HFF-Myc (cell line): ENCODE measurements at regions not wholly inside any gene's neighbourhood (a gene's known extent, or its start where the extent isn't known, plus 50 kb on each side); places are given as distances from the start of the nearest gene placed in this dataset.

Source experiments
- DNase-seq: peaks from one replicate; pipeline ENCODE4 v3.0.0-alpha.2; 2011; ENCODE audit warnings: low read depth; ENCODE audit errors: extremely low read depth
- H3K4me3 ChIP-seq: replicated peaks from 2 replicates; pipeline ENCODE4 v1.5.1; 2011; ENCODE audit warnings: low read depth, mild to moderate bottlenecking, control low read depth, low read length
- TF ChIP-seq, protein P1 (sequence below): IDR thresholded peaks from 2 replicates; pipeline ENCODE4 v1.5.1; 2012; ENCODE audit warnings: mild to moderate bottlenecking, low read depth, low read length, control low read depth; ENCODE audit errors: missing control alignments

DNA sequence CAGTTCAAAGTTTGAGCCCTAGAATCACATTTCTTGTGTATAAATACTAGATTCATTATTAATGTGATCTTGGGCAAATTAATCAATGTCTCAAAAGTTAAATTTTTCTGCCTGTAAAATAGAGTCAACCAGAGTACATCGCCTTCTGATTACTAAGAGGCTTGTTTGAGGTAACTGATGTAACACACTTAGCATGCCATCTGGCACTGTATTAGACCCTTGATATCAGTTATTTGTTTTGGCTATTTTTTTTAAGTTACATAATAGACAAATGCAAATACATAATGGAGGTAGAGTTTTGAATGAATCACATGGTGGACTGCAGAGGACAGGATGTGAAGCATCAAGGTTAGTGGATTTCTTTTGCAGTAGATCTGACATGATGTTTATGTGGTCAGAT is 298.4 kb downstream of the ADGRL2 start:
- TF ChIP-seq, protein P1, sequence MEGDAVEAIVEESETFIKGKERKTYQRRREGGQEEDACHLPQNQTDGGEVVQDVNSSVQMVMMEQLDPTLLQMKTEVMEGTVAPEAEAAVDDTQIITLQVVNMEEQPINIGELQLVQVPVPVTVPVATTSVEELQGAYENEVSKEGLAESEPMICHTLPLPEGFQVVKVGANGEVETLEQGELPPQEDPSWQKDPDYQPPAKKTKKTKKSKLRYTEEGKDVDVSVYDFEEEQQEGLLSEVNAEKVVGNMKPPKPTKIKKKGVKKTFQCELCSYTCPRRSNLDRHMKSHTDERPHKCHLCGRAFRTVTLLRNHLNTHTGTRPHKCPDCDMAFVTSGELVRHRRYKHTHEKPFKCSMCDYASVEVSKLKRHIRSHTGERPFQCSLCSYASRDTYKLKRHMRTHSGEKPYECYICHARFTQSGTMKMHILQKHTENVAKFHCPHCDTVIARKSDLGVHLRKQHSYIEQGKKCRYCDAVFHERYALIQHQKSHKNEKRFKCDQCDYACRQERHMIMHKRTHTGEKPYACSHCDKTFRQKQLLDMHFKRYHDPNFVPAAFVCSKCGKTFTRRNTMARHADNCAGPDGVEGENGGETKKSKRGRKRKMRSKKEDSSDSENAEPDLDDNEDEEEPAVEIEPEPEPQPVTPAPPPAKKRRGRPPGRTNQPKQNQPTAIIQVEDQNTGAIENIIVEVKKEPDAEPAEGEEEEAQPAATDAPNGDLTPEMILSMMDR = no peak
- no peak overlapping the region for H3K4me3 ChIP-seq
- DNase-seq = no peak

DNA sequence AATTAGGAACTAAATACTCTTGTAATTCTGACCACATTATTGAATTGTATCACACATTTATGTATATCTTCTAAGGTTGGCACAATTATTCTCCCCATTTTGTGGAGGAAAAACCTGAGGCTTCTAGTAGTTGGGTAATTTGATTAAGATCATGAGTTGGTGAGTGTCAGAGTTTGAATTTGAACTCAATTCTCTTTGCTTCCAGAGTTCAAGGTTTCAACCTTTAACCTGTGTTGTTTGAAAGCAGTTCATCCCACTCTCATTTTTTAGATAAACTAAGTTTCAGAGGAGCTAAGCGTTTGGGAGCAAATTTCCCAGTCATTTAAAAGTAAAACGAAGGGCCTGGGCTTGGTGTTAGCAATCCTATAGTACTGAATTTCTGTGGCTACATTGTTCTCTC is 293.4 kb downstream of the ADGRL2 start:
- H3K4me3 ChIP-seq = no peak overlapping the region
- TF ChIP-seq, protein P1 = no peak
- no peak for DNase-seq

DNA sequence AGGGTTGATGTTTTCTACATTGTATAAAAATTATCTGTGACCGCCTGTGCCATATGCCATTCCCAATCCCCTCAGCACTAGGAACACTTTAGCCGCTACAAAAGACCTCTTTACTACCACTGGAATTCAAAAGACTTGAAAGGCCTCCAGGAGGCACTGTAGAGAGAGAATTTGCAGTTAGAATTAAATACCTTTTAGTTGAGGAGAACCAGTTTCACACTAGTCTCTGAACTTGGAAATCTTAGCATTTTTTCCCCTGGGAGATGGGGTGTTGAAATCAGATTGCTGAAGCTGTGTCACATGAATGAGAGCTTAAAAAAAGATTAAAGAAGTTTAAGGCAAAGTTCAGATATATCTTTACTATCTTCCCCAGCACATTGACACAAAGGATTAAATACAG is 291.0 kb downstream of the ADGRL2 start:
- H3K4me3 ChIP-seq = no peak overlapping the region
- no peak for DNase-seq
- TF ChIP-seq, protein P1 = no peak

DNA sequence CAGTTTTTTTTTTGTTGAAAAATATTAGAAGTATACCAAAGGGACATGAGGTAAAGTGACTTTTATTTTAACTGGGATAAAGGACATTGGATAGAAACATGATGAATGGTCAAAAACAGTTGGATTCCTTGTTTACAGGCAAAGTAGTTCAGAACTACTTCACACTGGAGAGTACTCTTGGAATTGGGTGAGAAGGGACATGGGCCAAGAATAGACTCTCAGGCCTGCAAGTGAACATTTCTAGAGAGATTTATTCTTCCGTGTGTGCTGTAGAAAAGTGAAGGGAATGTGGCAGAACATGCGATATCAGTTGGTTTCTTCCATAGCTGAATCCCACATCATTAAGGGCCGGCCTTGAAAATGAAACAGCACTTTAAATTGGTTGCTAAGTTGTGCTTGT is 290.5 kb downstream of the ADGRL2 start:
- TF ChIP-seq, protein P1 = no peak
- H3K4me3 ChIP-seq = no peak overlapping the region
- DNase-seq = no peak

DNA sequence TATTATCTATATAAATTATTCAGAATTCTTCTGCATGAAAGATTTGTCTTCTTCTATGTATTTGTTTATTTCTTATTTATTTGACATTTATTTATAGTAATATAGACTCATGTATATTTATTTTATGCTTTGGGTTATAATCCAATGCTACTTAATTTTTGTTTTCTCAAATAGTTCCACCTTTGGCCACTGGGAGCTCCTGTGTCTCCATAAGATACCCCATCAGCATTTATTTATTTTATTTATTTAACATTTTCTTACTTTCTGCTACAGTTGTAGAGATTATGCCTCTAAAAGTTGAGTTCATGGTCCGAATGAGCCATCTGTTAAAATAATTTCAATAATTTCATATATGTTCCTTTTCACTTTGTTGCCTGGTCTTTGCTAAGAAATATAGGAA is 289.4 kb downstream of the ADGRL2 start:
- H3K4me3 ChIP-seq = no peak overlapping the region
- no peak for DNase-seq
- TF ChIP-seq, protein P1 = peak; percentile 13

DNA sequence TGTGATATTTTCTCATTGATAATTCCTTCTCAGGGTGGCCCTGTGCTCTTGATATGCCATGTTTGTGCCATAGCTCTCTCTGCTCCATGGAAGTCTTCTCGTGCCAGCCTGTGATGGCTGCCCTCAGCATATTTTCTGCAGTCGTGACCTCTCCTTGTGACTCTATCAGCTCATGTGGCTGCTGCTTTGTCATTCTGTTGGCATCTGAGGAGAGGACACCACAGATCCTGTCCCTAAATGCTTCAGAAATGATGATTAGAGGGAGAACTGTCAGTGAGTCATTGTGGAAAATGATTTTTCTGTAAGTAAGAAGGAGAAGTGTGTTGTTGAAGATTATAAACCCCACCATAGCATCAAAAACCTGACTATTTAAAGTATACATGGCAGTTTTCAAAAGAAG is 286.0 kb downstream of the ADGRL2 start:
- DNase-seq = no peak
- TF ChIP-seq, protein P1 = no peak
- no peak overlapping the region for H3K4me3 ChIP-seq

DNA sequence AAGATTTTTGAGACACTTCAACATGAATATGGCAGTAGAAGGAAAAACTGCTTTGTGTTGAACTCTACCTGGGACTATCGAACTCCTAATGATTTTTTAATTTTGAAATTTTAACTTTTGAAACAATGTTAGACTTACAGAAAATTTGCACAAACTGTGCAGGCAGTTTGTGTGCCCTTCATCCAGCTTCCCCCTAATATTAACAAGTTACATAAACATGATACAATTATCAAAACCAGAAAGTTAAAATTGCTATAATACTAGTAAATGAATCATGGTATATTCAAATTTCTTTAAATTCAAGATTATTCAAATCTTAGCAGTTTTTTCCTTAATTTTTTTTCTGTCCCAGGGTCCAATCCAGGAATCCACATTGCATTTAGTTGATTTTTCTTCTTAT is 278.9 kb downstream of the ADGRL2 start:
- TF ChIP-seq, protein P1 = no peak
- no peak for DNase-seq
- H3K4me3 ChIP-seq = no peak overlapping the region
